ENCODE measurements at regions not wholly inside any gene's neighbourhood (a gene's known extent, or its start where the extent isn't known, plus 50 kb on each side); places are given as distances from the start of the nearest gene placed in this dataset.

- TF ChIP-seq CTCF (conservative IDR thresholded peaks at IDR 0.05; ENCODE audit: low read depth, low read length) = no peak
- no peak for DNase-seq (ENCODE audit: low read depth)
- no peak overlapping the region for H3K4me3 ChIP-seq (ENCODE audit: low read depth, low read length)
These were observed 999.2 kb upstream of the CRIM1 start for GRCh38 chr2:35356332-35356731.

GRCh38 chr2:35355056-35355455, 1000.5 kb upstream of the CRIM1 start:
- H3K4me3 ChIP-seq (ENCODE audit: low read depth, low read length) = no peak overlapping the region
- no peak for TF ChIP-seq CTCF (conservative IDR thresholded peaks at IDR 0.05; ENCODE audit: low read depth, low read length)
- DNase-seq (ENCODE audit: low read depth) = no peak

- DNase-seq (ENCODE audit: low read depth) = no peak
- TF ChIP-seq CTCF (conservative IDR thresholded peaks at IDR 0.05; ENCODE audit: low read depth, low read length) = no peak
- no peak overlapping the region for H3K4me3 ChIP-seq (ENCODE audit: low read depth, low read length)
These were observed 1008.0 kb upstream of the CRIM1 start for GRCh38 chr2:35347561-35347960.

GRCh38 chr2:35343135-35343534, 1012.4 kb upstream of the CRIM1 start:
- H3K4me3 ChIP-seq (ENCODE audit: low read depth, low read length) = no peak overlapping the region
- DNase-seq (ENCODE audit: low read depth) = no peak
- TF ChIP-seq CTCF (conservative IDR thresholded peaks at IDR 0.05; ENCODE audit: low read depth, low read length) = no peak

GRCh38 chr2:35339211-35339610, 1016.4 kb upstream of the CRIM1 start:
- no peak overlapping the region for H3K4me3 ChIP-seq (ENCODE audit: low read depth, low read length)
- DNase-seq (ENCODE audit: low read depth) = no peak
- no peak for TF ChIP-seq CTCF (conservative IDR thresholded peaks at IDR 0.05; ENCODE audit: low read depth, low read length)

GRCh38 chr2:35337922-35338321, 1017.7 kb upstream of the CRIM1 start:
- TF ChIP-seq CTCF (conservative IDR thresholded peaks at IDR 0.05; ENCODE audit: low read depth, low read length) = no peak
- H3K4me3 ChIP-seq (ENCODE audit: low read depth, low read length) = no peak overlapping the region
- DNase-seq (ENCODE audit: low read depth) = no peak

GRCh38 chr2:35314049-35314448, 1041.5 kb upstream of the CRIM1 start:
- H3K4me3 ChIP-seq (ENCODE audit: low read depth, low read length) = no peak overlapping the region
- no peak for DNase-seq (ENCODE audit: low read depth)
- TF ChIP-seq CTCF (conservative IDR thresholded peaks at IDR 0.05; ENCODE audit: low read depth, low read length) = no peak
